K562 (cell line): ENCODE measurements at regions not wholly inside any gene's neighbourhood (a gene's known extent, or its start where the extent isn't known, plus 50 kb on each side); places are given as distances from the start of the nearest gene placed in this dataset.

Experiments
- ATAC-seq: fragments of 200-7000 bp; cut with Tn5 transposase; 3 replicates; pipeline ENCODE4 v1.9.1; 2020; ENCODE audit warnings: moderate library complexity
- BruUV-seq: library from RNA; stranded (reverse); fragments of 400-500 nt; replicated peaks from 2 replicates; lab custom pipeline; 2021; lab: Mats Ljungman, UMichigan
- CTCF ChIA-PET: fragments of 300-600 bp; formaldehyde crosslinking; extraction: SDS; loops from one replicate; lab custom pipeline; 2021; ENCODE audit warnings: low intra/inter-chr PET ratio; lab: Yijun Ruan, JAX
- POLR2A ChIA-PET: fragments of 300-600, 350-650 bp; sonication (Branson Sonifier 250); formaldehyde crosslinking; extraction: SDS; loops from one replicate; lab custom pipeline; 2021; ENCODE audit warnings: antibody characterized with exemption, inconsistent platforms; lab: Yijun Ruan, JAX
- DNase-seq, 4 experiments: peaks; one replicate each; pipeline versions ENCODE4 v3.0.0 to v3.0.0-alpha.2; 2011 to 2018; ENCODE audit warnings: low spot score in 3 of 4, mixed read lengths in 3 of 4; ENCODE audit errors: extremely low read depth in 1 of 4
- FAIRE-seq: peaks from 2 replicates; lab custom pipeline; 2011; peaks lifted over from hg19 to GRCh38; lab: Jason Lieb, UNC
- H2AFZ ChIP-seq: 2 replicates; pipeline ENCODE4 v1.6.0; 2011; ENCODE audit warnings: low read depth, low read length, control low read depth, inconsistent platforms
- H3K27ac ChIP-seq: fragments of 200-600 bp; 3 replicates; pipeline ENCODE4 v1.8.0; 2011; ENCODE audit warnings: low read depth, mild to moderate bottlenecking, control low read depth, inconsistent platforms, low read length, moderate library complexity, mixed read lengths; ENCODE audit errors: extremely low read depth
- H3K27me3 ChIP-seq, 2 experiments: fragments of 300-600 bp in 1 of 2; 2 replicates in 1 of 2; 3 replicates in 1 of 2; pipeline versions ENCODE4 v1.6.0 to v1.8.0; 2011; ENCODE audit warnings: inconsistent platforms in 2 of 2, low read length in 2 of 2, mild to moderate bottlenecking in 1 of 2, mixed read lengths in 1 of 2, moderate library complexity in 1 of 2; ENCODE audit not compliant: control insufficient read depth in 2 of 2, insufficient read depth in 2 of 2
- H3K36me3 ChIP-seq: fragments of 300-600 bp; 3 replicates; pipeline ENCODE4 v1.8.0; 2011; ENCODE audit warnings: mild to moderate bottlenecking, low read length, inconsistent platforms; ENCODE audit not compliant: control insufficient read depth, insufficient read depth
- H3K4me1 ChIP-seq, 2 experiments: fragments of 200-600 bp in 1 of 2; replicated peaks in 1 of 2; 2 replicates in 1 of 2; 3 replicates in 1 of 2; pipeline versions ENCODE4 v1.5.1 to v1.8.0; 2011; ENCODE audit warnings: inconsistent platforms in 2 of 2, low read length in 2 of 2, mild to moderate bottlenecking in 1 of 2, mixed read lengths in 1 of 2, moderate library complexity in 1 of 2; ENCODE audit not compliant: control insufficient read depth in 2 of 2, insufficient read depth in 2 of 2
- H3K4me2 ChIP-seq: 2 replicates; pipeline ENCODE4 v1.6.1; 2011; ENCODE audit warnings: low read length, control low read depth, inconsistent platforms, mixed read lengths; ENCODE audit not compliant: insufficient read depth
- H3K4me3 ChIP-seq: fragments of 200-600 bp; sonication (generic), shearing (Covaris generic); 2 replicates; pipeline ENCODE4 v1.5.1; 2016; ENCODE audit warnings: control low read depth, inconsistent platforms
- H3K79me2 ChIP-seq: fragments of 200-600 bp; 3 replicates; pipeline ENCODE4 v1.8.0; 2011; ENCODE audit warnings: low read length, inconsistent platforms; ENCODE audit not compliant: control insufficient read depth, insufficient read depth
- H3K9ac ChIP-seq, 2 experiments: 2 replicates each; pipeline versions ENCODE4 v1.6.0 to v1.6.1; 2011; ENCODE audit warnings: low read depth in 2 of 2, low read length in 2 of 2, control low read depth in 1 of 2, inconsistent platforms in 1 of 2, mild to moderate bottlenecking in 1 of 2, mixed read lengths in 1 of 2; ENCODE audit not compliant: insufficient read depth in 1 of 2
- H3K9me1 ChIP-seq: one replicate; pipeline ENCODE4 v1.6.0; 2011; ENCODE audit warnings: inconsistent platforms, mild to moderate bottlenecking, low read length, moderate library complexity; ENCODE audit not compliant: control insufficient read depth, insufficient read depth
- H3K9me3 ChIP-seq: replicated peaks from 2 replicates; pipeline ENCODE4 v1.5.1; 2011; ENCODE audit warnings: low read depth, low read length, inconsistent platforms; ENCODE audit not compliant: control insufficient read depth, insufficient read depth
- H4K20me1 ChIP-seq: replicated peaks from 2 replicates; pipeline ENCODE4 v1.6.1; 2011; ENCODE audit warnings: low read length, inconsistent platforms, mixed read lengths; ENCODE audit not compliant: control insufficient read depth, insufficient read depth
- CBFA2T2 ChIP-seq: fragments of 450-650 bp; conservative IDR thresholded peaks from 2 replicates; pipeline ENCODE4 v1.6.1; 2017; ENCODE audit warnings: mild to moderate bottlenecking
- EP300 ChIP-seq: IDR thresholded peaks from 2 replicates; pipeline ENCODE4 v1.6.1; 2012; ENCODE audit warnings: low read length, improper control_type of control experiment
- JUND ChIP-seq, 2 experiments: IDR thresholded peaks; 2 replicates in 1 of 2; 3 replicates in 1 of 2; pipeline ENCODE4 v1.6.1; 2011; ENCODE audit warnings: borderline replicate concordance in 2 of 2, low read depth in 2 of 2, low read length in 2 of 2, improper control_type of control experiment in 1 of 2, missing biosample characterization in 1 of 2, missing genetic modification characterization in 1 of 2, missing genetic modification reagents in 1 of 2
- NEUROD1 ChIP-seq: fragments of 150-350 bp; IDR thresholded peaks from 2 replicates; pipeline ENCODE4 v1.6.1; 2014; ENCODE audit warnings: borderline replicate concordance, low read length, low read depth; ENCODE audit not compliant: partially characterized antibody
- PATZ1 ChIP-seq: fragments of 250-450 bp; sonication (Bioruptor Pico); IDR thresholded peaks from 2 replicates; pipeline ENCODE4 v1.5.0; 2020; ENCODE audit warnings: mild to moderate bottlenecking, borderline replicate concordance
- PHF20 ChIP-seq: fragments of 450-650 bp; IDR thresholded peaks from 2 replicates; pipeline ENCODE4 v1.6.1; 2018; ENCODE audit not compliant: partially characterized antibody
- PML ChIP-seq: IDR thresholded peaks from 2 replicates; pipeline ENCODE4 v1.6.1; 2012; ENCODE audit warnings: low read length, inconsistent platforms
- ZC3H8 ChIP-seq: fragments of 450-650 bp; IDR thresholded peaks from 2 replicates; pipeline ENCODE4 v1.6.1; 2017
- WGBS: fragments of 100-300 bp; shearing (Covaris generic); methylation state at CpG from one replicate; pipeline ENCODE4 v1.1.6; 2016; ENCODE audit warnings: low coverage, mixed read lengths; ENCODE audit not compliant: insufficient coverage; ENCODE audit errors: missing lambda C conversion rate; 5-methylcytosine and 5-hydroxymethylcytosine counted together
- in situ Hi-C: fragments of 300-500 bp; cut with MboI; formaldehyde crosslinking; loops from 4 replicates; pipeline ENCODE4 v1.15.0; 2018; ENCODE audit warnings: inconsistent platforms, mixed read lengths
- intact Hi-C: fragments of 100-400 bp; cut with micrococcal nuclease; formaldehyde crosslinking; loops from 2 replicates; pipeline ENCODE4 v1.14.2; 2022
- TF ChIP-seq, protein P1 (sequence below): fragments of 450-650 bp; IDR thresholded peaks from 2 replicates; pipeline ENCODE4 v1.6.1; 2016

DNA sequence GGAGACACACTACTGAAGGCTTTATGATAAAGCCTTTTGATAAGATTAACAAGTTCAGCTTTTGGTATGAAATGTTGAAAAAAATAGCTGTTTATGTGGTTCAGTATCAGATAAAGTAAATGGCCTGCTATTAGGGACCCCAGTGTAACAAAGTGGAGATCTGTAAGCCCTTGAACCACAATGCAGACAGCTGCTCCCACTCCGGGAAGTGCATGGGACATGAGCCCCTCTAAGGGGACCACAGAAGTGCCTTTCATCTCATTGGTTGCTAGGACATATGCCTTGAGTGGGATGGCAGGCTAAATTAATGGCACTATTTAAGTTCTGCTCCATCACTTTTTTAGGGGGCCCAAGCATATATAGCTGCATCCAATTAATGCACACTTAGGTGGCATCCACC lies 167.6 kb upstream of the SOX11 start:
- ChIA-PET POLR2A (interaction anchor here (0.6 kb wide), 1 partner anchor 93 kb away, joined by 3 read pairs; no protein-coding TSS in a partner anchor), CTCF (no interaction called here)
- H3K9me1 ChIP-seq: no peaks in the 10 kb centered on the region
- H3K9me3 ChIP-seq: no peaks in the 10 kb centered on the region
- no peak overlapping the region for H3K9ac ChIP-seq
- in situ Hi-C loops (no loop called here), intact Hi-C loops (no loop called here)
- TF ChIP-seq, protein P1, sequence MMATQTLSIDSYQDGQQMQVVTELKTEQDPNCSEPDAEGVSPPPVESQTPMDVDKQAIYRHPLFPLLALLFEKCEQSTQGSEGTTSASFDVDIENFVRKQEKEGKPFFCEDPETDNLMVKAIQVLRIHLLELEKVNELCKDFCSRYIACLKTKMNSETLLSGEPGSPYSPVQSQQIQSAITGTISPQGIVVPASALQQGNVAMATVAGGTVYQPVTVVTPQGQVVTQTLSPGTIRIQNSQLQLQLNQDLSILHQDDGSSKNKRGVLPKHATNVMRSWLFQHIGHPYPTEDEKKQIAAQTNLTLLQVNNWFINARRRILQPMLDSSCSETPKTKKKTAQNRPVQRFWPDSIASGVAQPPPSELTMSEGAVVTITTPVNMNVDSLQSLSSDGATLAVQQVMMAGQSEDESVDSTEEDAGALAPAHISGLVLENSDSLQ: no peak
- no peak for TF ChIP-seq PML
- no peak for TF ChIP-seq NEUROD1
- TF ChIP-seq PHF20: no peak
- TF ChIP-seq JUND (IDR thresholded peaks at IDR 0.05; ENCODE audit: borderline replicate concordance, low read depth, low read length): no peak
- no peak for TF ChIP-seq JUND (tag; IDR thresholded peaks at IDR 0.05; ENCODE audit: borderline replicate concordance, low read depth, low read length)
- no peak for TF ChIP-seq ZC3H8
- no peak for TF ChIP-seq CBFA2T2
- no peak for TF ChIP-seq EP300
- TF ChIP-seq PATZ1 (CRISPR knock-in tag): no peak
- H4K20me1 ChIP-seq: no peaks in the 10 kb centered on the region
- H2AFZ ChIP-seq: no peak overlapping the region
- FAIRE-seq: no peak
- DNase-seq: no peak
- H3K27me3 ChIP-seq: no peaks in the 10 kb centered on the region
- no peaks in the 10 kb centered on the region for H3K79me2 ChIP-seq
- no peaks in the 10 kb centered on the region for H3K36me3 ChIP-seq
- no peak overlapping the region for H3K4me2 ChIP-seq
- no peak for ATAC-seq
- no peaks in the 10 kb centered on the region for H3K4me1 ChIP-seq
- no peak overlapping the region for H3K4me3 ChIP-seq
- no TSS peak for BruUV-seq
- no peak overlapping the region for H3K27ac ChIP-seq
- WGBS: 0% methylated on average over 1 of the region's 1 CpG
